HL-60/S4 treated with retinoic acid at 250 ng/mL for 4 days and 3 days (cell line): ENCODE measurements at regions not wholly inside any gene's neighbourhood (a gene's known extent, or its start where the extent isn't known, plus 50 kb on each side); places are given as distances from the start of the nearest gene placed in this dataset.

ENCODE experiments used
- in situ Hi-C: fragments of 300-500 bp; cut with MboI; formaldehyde crosslinking; loops from 2 replicates; pipeline ENCODE4 v1.7.0; 2022; ENCODE audit warnings: low sequenced_read_pairs

GRCh38 chr20:48102931-48103660, 317.8 kb upstream of the SULF2 start:
- in situ Hi-C loops: no loop called here

- in situ Hi-C loops: no loop called here
These were observed 317.0 kb upstream of the SULF2 start for GRCh38 chr20:48102076-48102787.

- in situ Hi-C loops: no loop called here
These were observed 315.2 kb upstream of the SULF2 start for GRCh38 chr20:48100483-48100882.

GRCh38 chr20:48098866-48099265, 313.6 kb upstream of the SULF2 start:
- in situ Hi-C loops: no loop called here

- in situ Hi-C loops: no loop called here
These were observed 312.8 kb upstream of the SULF2 start for GRCh38 chr20:48098099-48098498.

GRCh38 chr20:48096957-48097890, 311.9 kb upstream of the SULF2 start:
- in situ Hi-C loops: no loop called here

GRCh38 chr20:48096212-48096875, 311.1 kb upstream of the SULF2 start:
- in situ Hi-C loops: no loop called here

- in situ Hi-C loops: no loop called here
These were observed 309.7 kb upstream of the SULF2 start for GRCh38 chr20:48094944-48095343.

- in situ Hi-C loops: no loop called here
These were observed 309.0 kb upstream of the SULF2 start for GRCh38 chr20:48094196-48094749.

GRCh38 chr20:48092596-48093280, 307.5 kb upstream of the SULF2 start:
- in situ Hi-C loops: no loop called here

GRCh38 chr20:48090784-48091183, 305.5 kb upstream of the SULF2 start:
- in situ Hi-C loops: no loop called here

- in situ Hi-C loops: no loop called here
These were observed 305.0 kb upstream of the SULF2 start for GRCh38 chr20:48090314-48090713.

GRCh38 chr20:48080583-48080982, 295.3 kb upstream of the SULF2 start:
- in situ Hi-C loops: no loop called here

- in situ Hi-C loops: no loop called here
These were observed 293.7 kb upstream of the SULF2 start for GRCh38 chr20:48079028-48079427.

- in situ Hi-C loops: no loop called here
These were observed 291.5 kb upstream of the SULF2 start for GRCh38 chr20:48076747-48077146.

GRCh38 chr20:48076247-48076646, 291.0 kb upstream of the SULF2 start:
- in situ Hi-C loops: no loop called here

- in situ Hi-C loops: no loop called here
These were observed 290.4 kb upstream of the SULF2 start for GRCh38 chr20:48075591-48076174.

GRCh38 chr20:48070991-48071652, 285.8 kb upstream of the SULF2 start:
- in situ Hi-C loops: no loop called here

GRCh38 chr20:48069596-48069995, 284.3 kb upstream of the SULF2 start:
- in situ Hi-C loops: no loop called here
